Ovary (tissue), 7 donors: ENCODE measurements at regions not wholly inside any gene's neighbourhood (a gene's known extent, or its start where the extent isn't known, plus 50 kb on each side); places are given as distances from the start of the nearest gene placed in this dataset.

Source experiments
- DNase-seq, 5 donors: peaks; one replicate each; pipeline ENCODE4 v3.0.0-alpha.2; 2019 to 2020
- H3K27ac ChIP-seq, 2 donors: fragments of 200-600 bp; one replicate each; pipeline versions ENCODE4 v1.5.1 to v1.8.0; 2019 to 2022
- H3K27me3 ChIP-seq: fragments of 200-600 bp; one replicate; pipeline ENCODE4 v1.8.0; 2022
- H3K36me3 ChIP-seq: fragments of 200-600 bp; sonication (generic); one replicate; pipeline ENCODE4 v1.5.1; 2019
- H3K4me1 ChIP-seq: one replicate; pipeline ENCODE4 v1.8.1; 2013; ENCODE audit warnings: mild to moderate bottlenecking, moderate library complexity; ENCODE audit not compliant: insufficient read depth
- H3K4me3 ChIP-seq: fragments of 200-600 bp; sonication (generic); one replicate; pipeline ENCODE4 v1.5.1; 2017
- H3K9me3 ChIP-seq, 2 donors: fragments of 200-600 bp in 1 of 2; sonication (generic) in 1 of 2; one replicate each; pipeline versions ENCODE4 v1.5.1 to v1.8.1; 2013 to 2019; ENCODE audit warnings: mild to moderate bottlenecking in 1 of 2, moderate library complexity in 1 of 2
- CTCF ChIP-seq, 3 donors: fragments of 450-650 bp in 2 of 3; fragments of 200-600 bp in 1 of 3; IDR thresholded peaks; one replicate each; pipeline versions ENCODE4 v1.5.1 to v1.8.0; 2016 to 2022; ENCODE audit warnings: antibody characterized with exemption in 3 of 3, mild to moderate bottlenecking in 1 of 3
- EP300 ChIP-seq: sonication (generic); formaldehyde crosslinking; IDR thresholded peaks from one replicate; pipeline ENCODE4 v1.6.1; 2017; ENCODE audit warnings: antibody characterized with exemption
- POLR2A ChIP-seq: fragments of 450-650 bp; IDR thresholded peaks from one replicate; pipeline ENCODE4 v1.6.1; 2017; ENCODE audit warnings: antibody characterized with exemption, mild to moderate bottlenecking, moderate library complexity
- WGBS, 3 donors: extraction: QIAGEN DNeasy Blood & Tissue Kit in 1 of 3; methylation state at CpG; one replicate each; pipeline versions ENCODE4 v1.1.5 to v1.1.7; 2013 to 2017; 5-methylcytosine and 5-hydroxymethylcytosine counted together
- intact Hi-C, 4 donors: fragments of 100-400 bp; cut with DNase I; formaldehyde crosslinking; loops; one replicate each; pipeline versions ENCODE4 v1.11.0 to v1.15.1; 2022 to 2023
- donor health status: DM: no; HTN: no; CAD: no; lungs with moderate emphysema.
- donor health status: DM: no; HTN: no; CAD: no.
- donor health status: Bipolar disorder and iron deficiency.
- donor health status: DM: no; HTN: no; CAD: no.
- donor health status: DM: yes; HTN: yes; CAD: no.

GRCh38 chr9:105958587-105958986 is 264.2 kb downstream of the TMEM38B start:
- DNase-seq, result no peak
- Histone ChIP-seq H3K4me3 (no peak overlapping the region), H3K4me1 (no peaks in the 10 kb centered on the region), H3K9me3 (peaks cover 0 to 3% of the 10 kb centered on the region in 2 donors), H3K27me3 (no peaks in the 10 kb centered on the region), H3K36me3 (no peaks in the 10 kb centered on the region), H3K27ac (no peak overlapping the region)
- 72 to 80% (median 76%) methylated on average over 3 of the region's 3 CpGs for WGBS, 3 donors
- intact Hi-C loops, result no loop called here
- no peak for TF ChIP-seq CTCF (IDR thresholded peaks at IDR 0.05)
- no peak for TF ChIP-seq EP300
- TF ChIP-seq POLR2A, result no peak

- Histone ChIP-seq H3K4me3 (no peak overlapping the region), H3K27ac (no peak overlapping the region), H3K4me1 (no peaks in the 10 kb centered on the region), H3K27me3 (no peaks in the 10 kb centered on the region), H3K36me3 (no peaks in the 10 kb centered on the region), H3K9me3 (peaks cover 0 to 3% of the 10 kb centered on the region in 2 donors)
- DNase-seq, result no peak
- TF ChIP-seq CTCF (IDR thresholded peaks at IDR 0.05) (no peak), EP300 (no peak), POLR2A (no peak)
- 37 to 50% (median 50%) methylated on average over 3 of the region's 3 CpGs for WGBS, 3 donors
- intact Hi-C loops, result no loop called here
These were observed 265.2 kb downstream of the TMEM38B start for GRCh38 chr9:105959531-105959930.

GRCh38 chr9:105963343-105964099 is 269.2 kb downstream of the TMEM38B start:
- Histone ChIP-seq H3K27ac (no peak overlapping the region), H3K36me3 (no peaks in the 10 kb centered on the region), H3K9me3 (no peaks in the 10 kb centered on the region), H3K4me1 (no peaks in the 10 kb centered on the region), H3K4me3 (no peak overlapping the region), H3K27me3 (no peaks in the 10 kb centered on the region)
- intact Hi-C loops, result no loop called here
- no peak for DNase-seq
- TF ChIP-seq POLR2A, result no peak
- no peak for TF ChIP-seq CTCF (IDR thresholded peaks at IDR 0.05)
- no peak for TF ChIP-seq EP300
- 37 to 45% (median 45%) methylated on average over 4 of the region's 4 CpGs for WGBS, 3 donors

- H3K4me3 ChIP-seq, result no peak overlapping the region
- no peaks in the 10 kb centered on the region for H3K27me3 ChIP-seq
- no peaks in the 10 kb centered on the region for H3K4me1 ChIP-seq
- H3K27ac ChIP-seq, result no peak overlapping the region
- intact Hi-C loops, result no loop called here
- no peaks in the 10 kb centered on the region for H3K36me3 ChIP-seq
- no peak for DNase-seq
- TF ChIP-seq CTCF (IDR thresholded peaks at IDR 0.05) (no peak), POLR2A (no peak), EP300 (no peak)
- no peaks in the 10 kb centered on the region for H3K9me3 ChIP-seq
These were observed 269.8 kb downstream of the TMEM38B start for GRCh38 chr9:105964156-105964555.
